Prostate gland (tissue), 2 donors: ENCODE measurements at regions not wholly inside any gene's neighbourhood (a gene's known extent, or its start where the extent isn't known, plus 50 kb on each side); places are given as distances from the start of the nearest gene placed in this dataset.

Experiments used
- POLR2A ChIP-seq: fragments of 450-650 bp; IDR thresholded peaks from one replicate; pipeline ENCODE4 v1.6.1; 2016; ENCODE audit warnings: antibody characterized with exemption, mild to moderate bottlenecking
- TF ChIP-seq, protein P1 (sequence below), 4 experiments: fragments of 200-600 bp in 2 of 4; fragments of 450-650 bp in 2 of 4; sonication (generic) in 2 of 4; IDR thresholded peaks; 1 replicate in 3 of 4; 2 replicates in 1 of 4; pipeline ENCODE4 v1.5.1; 2016 to 2019; ENCODE audit warnings: antibody characterized with exemption in 4 of 4, mild to moderate bottlenecking in 2 of 4, moderate library complexity in 2 of 4

- TF ChIP-seq, protein P1, sequence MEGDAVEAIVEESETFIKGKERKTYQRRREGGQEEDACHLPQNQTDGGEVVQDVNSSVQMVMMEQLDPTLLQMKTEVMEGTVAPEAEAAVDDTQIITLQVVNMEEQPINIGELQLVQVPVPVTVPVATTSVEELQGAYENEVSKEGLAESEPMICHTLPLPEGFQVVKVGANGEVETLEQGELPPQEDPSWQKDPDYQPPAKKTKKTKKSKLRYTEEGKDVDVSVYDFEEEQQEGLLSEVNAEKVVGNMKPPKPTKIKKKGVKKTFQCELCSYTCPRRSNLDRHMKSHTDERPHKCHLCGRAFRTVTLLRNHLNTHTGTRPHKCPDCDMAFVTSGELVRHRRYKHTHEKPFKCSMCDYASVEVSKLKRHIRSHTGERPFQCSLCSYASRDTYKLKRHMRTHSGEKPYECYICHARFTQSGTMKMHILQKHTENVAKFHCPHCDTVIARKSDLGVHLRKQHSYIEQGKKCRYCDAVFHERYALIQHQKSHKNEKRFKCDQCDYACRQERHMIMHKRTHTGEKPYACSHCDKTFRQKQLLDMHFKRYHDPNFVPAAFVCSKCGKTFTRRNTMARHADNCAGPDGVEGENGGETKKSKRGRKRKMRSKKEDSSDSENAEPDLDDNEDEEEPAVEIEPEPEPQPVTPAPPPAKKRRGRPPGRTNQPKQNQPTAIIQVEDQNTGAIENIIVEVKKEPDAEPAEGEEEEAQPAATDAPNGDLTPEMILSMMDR (IDR thresholded peaks at IDR 0.05), result no peak
- TF ChIP-seq POLR2A, result no peak
Measured at GRCh38 chr2:155151945-155152344, 453.4 kb downstream of the KCNJ3 start.
